GM18507 (cell line): ENCODE measurements at regions not wholly inside any gene's neighbourhood (a gene's known extent, or its start where the extent isn't known, plus 50 kb on each side); places are given as distances from the start of the nearest gene placed in this dataset.
A peak's percentile ranks its signal among the peaks of the same experiment; 100 is the strongest.
"Not testable (repeated sequence)": the region's sequence is repeated elsewhere in the genome, so short reads cannot be mapped to it uniquely, and the experiment has no call there.

Source experiments
- DNase-seq: peaks from one replicate; pipeline ENCODE4 v3.0.0; 2011; ENCODE audit warnings: low read depth; ENCODE audit not compliant: insufficient read length; ENCODE audit errors: extremely low spot score
- FAIRE-seq: peaks from 2 replicates; lab custom pipeline; 2011; peaks lifted over from hg19 to GRCh38; lab: Jason Lieb, UNC

GRCh38 chr20:4635781-4636180, 50.5 kb upstream of the PRNP start:
- FAIRE-seq (no peak), DNase-seq (no peak)

DNA sequence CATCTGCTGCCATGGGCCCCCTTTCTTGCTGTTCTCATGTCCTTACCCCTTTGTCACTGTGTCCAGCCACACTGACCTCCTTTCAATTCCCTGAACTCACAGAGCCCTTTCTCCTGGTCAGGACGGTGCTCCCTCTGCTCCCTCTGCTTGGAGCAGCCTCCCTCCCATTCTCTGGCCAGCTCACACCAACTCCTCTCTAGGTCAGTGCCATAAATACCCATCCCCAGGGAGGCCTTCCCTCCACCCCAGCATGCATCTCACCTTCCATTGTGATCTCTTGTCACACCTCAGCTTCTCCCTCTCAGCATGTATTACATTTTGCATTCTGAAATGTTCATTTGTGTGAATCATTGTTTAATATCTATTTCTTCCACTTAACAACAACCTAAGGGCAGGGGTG, 50.9 kb upstream of the PRNP start:
- FAIRE-seq, result no peak
- DNase-seq, result no peak

GRCh38 chr20:4633780-4634179, 52.5 kb upstream of the PRNP start:
- FAIRE-seq (no peak), DNase-seq (no peak)

GRCh38 chr20:4633379-4633778, 52.9 kb upstream of the PRNP start:
- no peak for FAIRE-seq
- DNase-seq, result no peak

DNA sequence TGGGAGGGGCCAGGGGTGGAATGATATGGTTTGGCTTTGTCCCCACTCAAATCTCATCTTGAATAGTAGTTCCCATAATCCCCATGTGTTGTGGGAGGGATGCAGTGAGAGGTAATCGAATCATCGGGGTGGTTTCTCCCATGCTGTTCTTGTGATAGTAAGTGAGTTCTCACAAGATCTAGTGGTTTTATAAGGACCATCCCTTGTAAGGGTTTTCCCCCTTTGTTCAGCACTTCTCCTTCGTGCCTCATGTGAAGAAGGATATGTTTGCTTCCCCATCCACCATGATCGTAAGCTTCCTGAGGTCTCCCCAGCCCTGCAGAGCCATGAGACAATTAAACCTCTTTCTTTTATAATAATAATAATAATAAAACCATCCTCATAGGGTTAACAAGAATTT, 53.4 kb upstream of the PRNP start:
- FAIRE-seq (no peak), DNase-seq (no peak)

GRCh38 chr20:4626228-4626627, 60.0 kb upstream of the PRNP start:
- DNase-seq (no peak), FAIRE-seq (no peak)

DNA sequence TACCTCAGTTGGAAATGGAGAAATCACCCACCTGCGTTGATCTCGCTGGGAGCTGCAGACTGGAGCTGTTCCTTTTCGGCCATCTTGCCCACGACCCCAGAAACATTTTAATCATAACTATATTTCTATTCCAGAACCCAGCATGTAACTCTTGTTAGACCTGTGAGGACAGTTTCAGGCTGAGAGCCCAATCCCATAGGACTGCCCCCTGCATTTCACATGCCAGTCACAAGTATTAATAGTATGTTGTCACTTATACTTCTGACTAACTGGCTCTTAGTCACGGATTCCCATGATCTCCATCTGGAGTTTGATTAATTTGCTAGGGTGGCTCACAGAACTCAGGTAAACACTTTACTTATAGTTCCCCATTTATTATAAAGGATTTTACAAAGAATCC, 60.6 kb upstream of the PRNP start:
- FAIRE-seq, result no peak
- DNase-seq, result no peak

DNA sequence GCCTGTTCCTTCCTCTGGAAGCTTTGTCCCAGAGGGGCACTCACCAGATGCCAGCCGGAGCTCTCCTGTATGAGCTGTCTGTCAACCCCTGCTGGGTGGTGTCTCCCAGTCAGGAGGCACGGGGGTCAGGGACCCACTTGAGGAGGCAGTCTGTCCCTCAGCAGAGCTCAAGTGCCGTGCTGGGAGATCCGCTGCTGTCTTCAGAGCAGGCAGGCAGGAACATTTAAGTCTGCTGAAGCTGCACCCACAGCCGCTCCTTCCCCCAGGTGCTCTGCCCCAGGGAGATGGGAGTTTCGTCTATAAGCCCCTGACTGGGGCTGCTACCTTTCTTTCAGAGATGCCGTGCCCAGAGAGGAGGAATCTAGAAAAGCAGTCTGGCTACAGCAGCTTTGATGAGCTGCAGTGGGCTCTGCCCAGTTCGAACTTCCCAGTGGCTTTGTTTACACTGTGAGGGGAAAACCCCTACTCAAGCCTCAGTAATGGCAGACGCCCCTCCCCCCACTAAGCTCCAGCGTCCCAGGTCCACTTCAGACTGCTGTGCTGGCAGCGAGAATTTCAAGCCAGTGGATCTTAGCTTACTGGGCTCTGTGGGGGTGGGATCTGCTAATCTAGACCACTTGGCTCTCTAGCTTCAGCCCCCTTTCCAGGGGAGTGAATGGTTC, 61.5 kb upstream of the PRNP start:
- DNase-seq, FAIRE-seq: not testable (repeated sequence)

DNA sequence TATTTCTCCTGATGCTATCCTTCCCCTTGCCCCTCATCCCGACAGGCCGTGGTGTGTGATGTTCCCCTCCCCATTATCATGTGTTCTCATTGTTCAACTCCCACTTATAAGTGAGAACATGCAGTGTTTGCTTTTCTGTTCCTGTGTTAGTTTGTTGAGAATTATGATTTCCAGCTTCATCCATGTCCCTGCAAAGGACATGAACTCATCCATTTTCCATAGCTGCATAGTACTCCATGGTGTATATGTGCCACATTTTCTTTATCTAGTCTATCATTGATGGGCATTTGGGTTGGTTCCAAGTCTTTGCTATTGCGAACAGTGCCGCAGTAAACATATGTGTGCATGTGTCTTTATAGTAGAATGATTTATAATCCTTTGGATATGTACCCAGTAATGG, 67.1 kb upstream of the PRNP start:
- not testable (repeated sequence) for FAIRE-seq, DNase-seq

GRCh38 chr20:4617484-4617883, 68.8 kb upstream of the PRNP start:
- no peak for FAIRE-seq
- no peak for DNase-seq

DNA sequence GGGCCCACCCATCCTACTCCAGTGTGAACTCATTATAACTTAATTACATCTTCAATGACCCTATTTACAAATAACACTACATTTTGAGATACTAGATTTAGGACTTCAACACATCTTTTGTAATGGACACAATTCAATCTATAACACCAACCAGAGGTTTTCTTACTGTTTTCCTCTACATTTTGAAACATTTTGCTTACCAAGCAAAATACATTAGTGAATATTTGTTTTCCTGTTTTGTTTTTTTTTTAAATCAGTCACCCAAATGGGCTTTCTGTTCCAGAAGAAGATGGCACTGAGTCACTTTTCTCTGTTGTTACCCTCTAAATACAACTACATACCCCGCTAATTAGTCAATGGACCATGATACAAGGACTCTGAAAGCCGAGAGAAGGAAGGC, 69.2 kb upstream of the PRNP start:
- FAIRE-seq (no peak), DNase-seq (no peak)

DNA sequence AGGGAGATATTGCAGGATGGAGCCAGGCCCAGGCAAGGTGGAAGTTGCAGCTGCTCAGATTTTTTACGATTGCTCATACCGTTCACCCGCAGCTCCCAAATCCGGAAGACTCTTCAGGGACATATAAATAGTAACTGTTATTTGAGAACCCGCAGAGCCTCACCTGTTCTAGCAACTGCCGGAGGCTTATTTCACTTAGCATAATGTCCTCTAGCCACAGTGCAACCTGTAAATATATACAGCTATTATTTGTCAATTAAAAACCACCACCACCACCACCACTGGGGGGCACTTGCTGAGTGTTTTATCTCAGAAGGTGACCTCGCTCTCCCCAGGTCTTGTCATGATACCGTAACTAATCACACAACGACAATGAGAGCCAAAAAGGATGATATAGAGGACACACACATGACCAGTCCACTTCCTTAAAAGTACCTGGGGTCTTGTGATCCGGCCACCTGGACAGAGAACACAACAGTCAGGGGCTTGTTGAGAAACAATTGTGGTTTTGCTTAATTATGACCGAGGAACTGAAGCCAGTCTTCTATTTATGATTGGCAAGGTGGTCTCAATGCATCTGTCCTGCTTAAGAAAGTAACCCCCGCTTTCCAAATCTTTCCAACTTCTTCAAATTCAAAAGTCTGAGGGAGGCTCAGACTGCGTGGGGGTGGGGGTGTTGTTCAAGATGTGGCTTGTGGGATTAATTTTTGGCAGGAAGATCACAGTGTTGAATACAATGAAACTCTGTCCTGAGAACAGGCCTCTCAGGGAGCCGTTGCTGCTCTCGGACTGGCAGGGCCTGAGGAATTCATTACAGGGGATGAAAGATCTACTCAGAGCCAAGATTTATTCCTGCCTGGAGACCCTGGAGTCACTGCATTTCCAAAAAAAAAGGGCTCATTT, 72.3 kb upstream of the PRNP start:
- FAIRE-seq (peak; percentile 54), DNase-seq (no peak)

GRCh38 chr20:4613184-4613583, 73.1 kb upstream of the PRNP start:
- DNase-seq (no peak), FAIRE-seq (no peak)

GRCh38 chr20:4610871-4611270, 75.4 kb upstream of the PRNP start:
- FAIRE-seq (no peak), DNase-seq (no peak)

- no peak for FAIRE-seq
- no peak for DNase-seq
Observed at GRCh38 chr20:4609511-4609910, 76.7 kb upstream of the PRNP start.

DNA sequence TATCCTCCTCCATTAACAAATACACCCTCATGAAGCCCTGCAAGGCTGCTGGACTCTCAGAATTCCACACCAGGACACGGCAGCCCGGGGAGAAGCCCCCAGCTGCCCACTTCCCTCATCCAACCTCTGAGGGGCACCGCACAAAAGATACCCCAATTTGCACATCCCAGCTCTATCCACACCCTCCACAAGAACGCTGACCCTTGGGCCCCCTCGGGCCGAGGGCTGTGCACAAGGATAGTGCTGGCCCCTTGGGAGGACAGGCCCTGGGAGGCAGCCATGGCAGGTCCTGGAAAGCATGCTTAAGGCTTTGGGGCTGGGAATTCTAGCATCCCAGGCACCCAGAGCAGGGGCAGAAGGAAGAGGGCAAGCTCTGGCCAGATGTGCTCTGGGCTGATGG, 77.4 kb upstream of the PRNP start:
- FAIRE-seq (no peak), DNase-seq (no peak)

DNA sequence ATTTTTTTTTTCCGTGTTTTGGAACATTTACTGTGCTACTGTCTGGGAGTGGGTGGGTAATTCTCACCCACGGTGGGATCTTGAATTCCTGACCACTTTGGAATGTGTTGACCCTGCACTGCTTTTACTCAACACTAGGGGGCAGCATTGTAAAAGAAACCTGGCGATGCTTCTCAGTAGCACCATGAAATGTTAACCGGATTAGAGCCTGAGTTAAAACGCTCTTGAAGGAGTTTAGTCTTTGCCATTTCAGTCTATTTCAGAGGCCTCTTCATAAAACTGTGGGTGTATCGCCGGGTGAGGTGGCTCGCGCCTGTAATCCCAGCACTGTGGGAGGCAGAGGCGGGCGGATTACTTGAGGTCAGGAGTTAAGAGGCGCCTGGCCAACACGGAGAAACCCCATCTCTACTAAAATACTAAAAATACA, 79.0 kb upstream of the PRNP start:
- FAIRE-seq (peak; percentile 88), DNase-seq (no peak)

GRCh38 chr20:4606051-4606450, 80.2 kb upstream of the PRNP start:
- DNase-seq (no peak), FAIRE-seq (no peak)

DNA sequence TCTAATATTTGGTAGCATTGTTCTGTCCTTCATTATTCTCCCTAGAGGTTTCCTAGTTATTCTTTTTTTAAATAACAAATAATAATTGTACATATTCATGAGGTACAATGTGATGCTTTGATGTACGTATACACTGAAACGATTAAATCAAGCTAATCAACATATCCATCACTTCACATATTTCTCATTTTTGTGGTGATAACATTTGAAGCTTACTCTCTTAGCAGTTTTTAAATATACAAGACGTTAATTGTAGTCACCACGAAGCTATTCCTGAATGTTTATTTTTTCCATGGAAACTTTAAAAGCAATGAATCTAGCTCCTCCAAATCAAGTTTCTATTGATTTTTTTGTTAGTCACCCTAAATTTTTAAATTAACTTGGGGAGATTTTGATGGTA, 81.1 kb upstream of the PRNP start:
- DNase-seq, result no peak
- FAIRE-seq, result no peak

GRCh38 chr20:4604580-4604979, 81.7 kb upstream of the PRNP start:
- DNase-seq (no peak), FAIRE-seq (no peak)

- DNase-seq (no peak), FAIRE-seq (no peak)
Observed at GRCh38 chr20:4603724-4604123, 82.5 kb upstream of the PRNP start.
